Spleen (tissue), 11 donors: ENCODE measurements at regions not wholly inside any gene's neighbourhood (a gene's known extent, or its start where the extent isn't known, plus 50 kb on each side); places are given as distances from the start of the nearest gene placed in this dataset.
"Not testable (repeated sequence)": the region's sequence is repeated elsewhere in the genome, so short reads cannot be mapped to it uniquely, and the experiment has no call there.

Source experiments
- DNase-seq: peaks from one replicate; pipeline ENCODE4 v3.0.0-alpha.2; 2020
- H3K27ac ChIP-seq, 8 donors: fragments of 200-600 bp; sonication (generic) in 7 of 8; 1 replicate in 4 of 8; 2 replicates in 4 of 8; pipeline versions ENCODE4 v1.5.0 to v1.8.0; 2016 to 2021; ENCODE audit warnings: inconsistent platforms in 4 of 8, mild to moderate bottlenecking in 4 of 8, moderate library complexity in 1 of 8
- H3K27me3 ChIP-seq, 7 donors: fragments of 200-600 bp; sonication (generic) in 6 of 7; replicated peaks in 1 of 7; 1 replicate in 4 of 7; 2 replicates in 3 of 7; pipeline versions ENCODE4 v1.5.0 to v1.8.0; 2016 to 2021; ENCODE audit warnings: inconsistent platforms in 3 of 7, mild to moderate bottlenecking in 1 of 7
- H3K36me3 ChIP-seq, 6 donors: fragments of 200-600 bp; sonication (generic) in 5 of 6; 1 replicate in 4 of 6; 2 replicates in 2 of 6; pipeline versions ENCODE4 v1.5.0 to v1.8.0; 2016 to 2021; ENCODE audit warnings: inconsistent platforms in 2 of 6
- H3K4me1 ChIP-seq, 6 donors: fragments of 200-600 bp; sonication (generic) in 5 of 6; 1 replicate in 3 of 6; 2 replicates in 3 of 6; pipeline versions ENCODE4 v1.5.0 to v1.8.0; 2016 to 2021; ENCODE audit warnings: inconsistent platforms in 3 of 6
- H3K4me3 ChIP-seq, 8 donors: fragments of 200-600 bp; sonication (generic) in 7 of 8; 1 replicate in 4 of 8; 2 replicates in 4 of 8; pipeline versions ENCODE4 v1.5.0 to v1.8.0; 2016 to 2021; ENCODE audit warnings: inconsistent platforms in 4 of 8, mild to moderate bottlenecking in 4 of 8, moderate library complexity in 2 of 8
- H3K9me3 ChIP-seq, 8 donors: fragments of 200-600 bp; sonication (generic) in 7 of 8; 1 replicate in 4 of 8; 2 replicates in 4 of 8; pipeline versions ENCODE4 v1.5.0 to v1.8.0; 2016 to 2021; ENCODE audit warnings: inconsistent platforms in 4 of 8
- POLR2A ChIP-seq, 3 donors: fragments of 450-650 bp; IDR thresholded peaks; one replicate each; pipeline ENCODE4 v1.5.1; 2017; ENCODE audit warnings: antibody characterized with exemption in 3 of 3, mild to moderate bottlenecking in 1 of 3
- POLR2AphosphoS5 ChIP-seq, 3 donors: sonication (generic); formaldehyde crosslinking; IDR thresholded peaks; one replicate each; pipeline ENCODE4 v1.5.1; 2017; ENCODE audit warnings: antibody characterized with exemption in 3 of 3
- WGBS, 5 donors: extraction: QIAGEN DNeasy Blood & Tissue Kit in 3 of 5; methylation state at CpG; one replicate each; pipeline versions ENCODE4 v1.1.5 to v1.1.7; 2013 to 2018; 5-methylcytosine and 5-hydroxymethylcytosine counted together
- intact Hi-C: fragments of 100-400 bp; cut with DNase I; formaldehyde crosslinking; loops from one replicate; pipeline ENCODE4 v1.15.0; 2023; ENCODE audit warnings: low total_unique reads
- TF ChIP-seq, protein P1 (sequence below), 11 experiments: fragments of 200-600 bp in 7 of 11; fragments of 450-650 bp in 4 of 11; sonication (generic) in 4 of 11; IDR thresholded peaks in 8 of 11; conservative IDR thresholded peaks in 3 of 11; 1 replicate in 7 of 11; 2 replicates in 4 of 11; pipeline versions ENCODE4 v1.4.0 to v1.8.0; 2016 to 2021; ENCODE audit warnings: antibody characterized with exemption in 11 of 11, inconsistent platforms in 4 of 11, mild to moderate bottlenecking in 1 of 11
- donor health status: healthy with polysubstance abuse.
- donor health status: DM: no; HTN: no; CAD: no; lungs with moderate emphysema.
- donor health status: DM: no; HTN: no; CAD: no.
- donor health status: Bipolar disorder and iron deficiency.
- donor health status: healthy.
- donor health status: DM: no; HTN: no; CAD: no.
- donor health status: DM: yes; HTN: yes; CAD: no.

DNA sequence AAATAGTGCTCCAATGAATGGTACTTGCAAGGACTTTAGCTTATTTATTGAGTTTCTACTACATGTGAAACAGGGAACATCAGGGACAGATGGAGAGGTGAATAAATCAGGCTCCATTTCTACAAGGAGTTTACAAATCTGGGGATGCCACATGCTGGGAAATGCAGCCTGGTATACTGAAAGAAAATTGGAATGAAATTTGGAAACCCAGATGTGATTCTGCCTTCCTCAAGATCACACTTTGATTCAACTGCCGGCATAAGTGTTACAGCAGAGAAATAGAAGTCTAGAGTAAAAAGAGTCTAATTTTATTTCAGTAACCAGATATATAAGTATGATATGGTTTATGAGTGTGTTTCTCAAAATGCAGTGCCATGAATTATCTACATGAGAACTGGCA lies 1408.4 kb upstream of the C9orf72 start:
- H3K4me1 ChIP-seq: no peaks in the 10 kb centered on the region
- intact Hi-C loops: no loop called here
- H3K27me3 ChIP-seq: no peaks in the 10 kb centered on the region
- H3K27ac ChIP-seq: no peak overlapping the region
- H3K36me3 ChIP-seq: no peaks in the 10 kb centered on the region
- TF ChIP-seq, protein P1, sequence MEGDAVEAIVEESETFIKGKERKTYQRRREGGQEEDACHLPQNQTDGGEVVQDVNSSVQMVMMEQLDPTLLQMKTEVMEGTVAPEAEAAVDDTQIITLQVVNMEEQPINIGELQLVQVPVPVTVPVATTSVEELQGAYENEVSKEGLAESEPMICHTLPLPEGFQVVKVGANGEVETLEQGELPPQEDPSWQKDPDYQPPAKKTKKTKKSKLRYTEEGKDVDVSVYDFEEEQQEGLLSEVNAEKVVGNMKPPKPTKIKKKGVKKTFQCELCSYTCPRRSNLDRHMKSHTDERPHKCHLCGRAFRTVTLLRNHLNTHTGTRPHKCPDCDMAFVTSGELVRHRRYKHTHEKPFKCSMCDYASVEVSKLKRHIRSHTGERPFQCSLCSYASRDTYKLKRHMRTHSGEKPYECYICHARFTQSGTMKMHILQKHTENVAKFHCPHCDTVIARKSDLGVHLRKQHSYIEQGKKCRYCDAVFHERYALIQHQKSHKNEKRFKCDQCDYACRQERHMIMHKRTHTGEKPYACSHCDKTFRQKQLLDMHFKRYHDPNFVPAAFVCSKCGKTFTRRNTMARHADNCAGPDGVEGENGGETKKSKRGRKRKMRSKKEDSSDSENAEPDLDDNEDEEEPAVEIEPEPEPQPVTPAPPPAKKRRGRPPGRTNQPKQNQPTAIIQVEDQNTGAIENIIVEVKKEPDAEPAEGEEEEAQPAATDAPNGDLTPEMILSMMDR (IDR thresholded peaks at IDR 0.05 in 8 of 11, conservative IDR thresholded peaks at IDR 0.05 in 3 of 11): no peak
- TF ChIP-seq POLR2A (IDR thresholded peaks at IDR 0.05) (no peak), POLR2AphosphoS5 (IDR thresholded peaks at IDR 0.05) (no peak)
- WGBS, 5 donors: 91 to 97% (median 93%) methylated on average over 1 of the region's 1 CpG
- DNase-seq: no peak
- H3K4me3 ChIP-seq: no peak overlapping the region
- no peaks in the 10 kb centered on the region for H3K9me3 ChIP-seq

DNA sequence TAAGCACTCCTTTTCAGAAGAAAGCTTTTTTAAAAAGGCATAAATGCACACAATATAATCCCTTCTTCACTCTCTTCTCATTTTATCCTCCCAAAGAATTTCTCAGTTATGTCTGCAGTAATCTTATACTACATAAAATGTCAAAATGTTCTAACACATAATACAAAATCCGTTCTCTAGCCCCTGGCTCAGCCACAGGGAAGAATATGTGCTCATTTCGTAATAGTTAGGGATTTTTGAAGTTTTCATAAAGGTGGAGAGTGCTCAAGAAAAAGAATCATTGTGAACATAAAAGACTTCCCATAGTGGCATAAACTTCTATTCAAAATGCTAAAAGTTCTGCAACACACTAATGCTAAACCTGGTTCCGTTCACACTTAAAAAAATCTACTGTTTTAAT lies 1410.7 kb upstream of the C9orf72 start:
- H3K4me3 ChIP-seq: no peak overlapping the region
- no peak overlapping the region for H3K27ac ChIP-seq
- TF ChIP-seq, protein P1 (IDR thresholded peaks at IDR 0.05 in 8 of 11, conservative IDR thresholded peaks at IDR 0.05 in 3 of 11): no peak
- TF ChIP-seq POLR2AphosphoS5 (IDR thresholded peaks at IDR 0.05) (no peak), POLR2A (IDR thresholded peaks at IDR 0.05) (no peak)
- H3K27me3 ChIP-seq: no peaks in the 10 kb centered on the region
- intact Hi-C loops: no loop called here
- no peaks in the 10 kb centered on the region for H3K4me1 ChIP-seq
- DNase-seq: no peak
- 73 to 88% (median 77%) methylated on average over 3 of the region's 3 CpGs for WGBS, 5 donors
- no peaks in the 10 kb centered on the region for H3K36me3 ChIP-seq
- H3K9me3 ChIP-seq: no peaks in the 10 kb centered on the region

DNA sequence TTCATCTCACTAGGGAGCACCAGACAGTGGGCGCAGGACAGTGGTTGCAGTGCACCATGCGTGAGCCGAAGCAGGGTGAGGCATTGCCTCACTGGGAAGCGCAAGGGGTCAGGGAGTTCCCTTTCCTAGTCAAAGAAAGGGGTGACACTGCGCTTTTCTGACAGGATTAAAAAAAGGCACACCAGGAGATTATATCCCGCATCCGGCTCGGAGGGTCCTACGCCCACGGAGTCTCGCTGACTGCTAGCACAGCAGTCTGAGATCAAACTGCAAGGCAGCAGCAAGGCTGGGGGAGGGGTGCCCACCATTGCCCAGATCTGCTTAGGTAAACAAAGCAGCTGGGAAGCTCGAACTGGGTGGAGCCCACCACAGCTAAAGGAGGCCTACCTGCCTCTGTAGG lies 1416.7 kb upstream of the C9orf72 start:
- WGBS, 5 donors: 79 to 95% (median 86%) methylated on average over 11 to 12 of the region's 12 CpGs
- DNase-seq, H3K36me3 ChIP-seq, H3K4me1 ChIP-seq, H3K27me3 ChIP-seq, H3K4me3 ChIP-seq, intact Hi-C loops, H3K27ac ChIP-seq: not testable (repeated sequence)
- peaks cover 0 to 14% (median 8%) of the 10 kb centered on the region in 8 donors for H3K9me3 ChIP-seq

DNA sequence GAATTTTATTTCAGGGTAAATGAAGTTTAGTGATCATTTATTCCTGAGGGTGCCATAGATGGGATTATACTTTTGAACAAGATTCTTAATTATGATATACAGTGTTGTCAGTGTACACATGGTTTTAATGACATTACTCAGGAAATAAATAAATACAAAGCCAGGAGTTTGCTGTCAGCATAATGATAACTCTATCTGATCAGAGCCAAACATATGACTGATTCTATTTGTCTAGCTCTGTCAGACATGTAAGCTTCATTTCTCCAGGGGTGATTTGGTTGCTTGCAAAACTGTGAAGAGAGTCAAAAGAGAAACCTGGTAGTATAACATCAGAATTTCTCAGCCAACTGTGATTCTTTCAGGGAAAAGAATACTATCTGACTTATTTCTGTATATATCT lies 1425.8 kb upstream of the C9orf72 start:
- H3K27ac ChIP-seq: no peak overlapping the region
- no peaks in the 10 kb centered on the region for H3K36me3 ChIP-seq
- H3K9me3 ChIP-seq: peaks cover 0 to 4% (median 0%) of the 10 kb centered on the region in 8 donors
- no peak overlapping the region for H3K4me3 ChIP-seq
- H3K4me1 ChIP-seq: no peaks in the 10 kb centered on the region
- no peaks in the 10 kb centered on the region for H3K27me3 ChIP-seq
- intact Hi-C loops: no loop called here
- DNase-seq: no peak
- TF ChIP-seq POLR2A (IDR thresholded peaks at IDR 0.05) (no peak), POLR2AphosphoS5 (IDR thresholded peaks at IDR 0.05) (no peak)
- TF ChIP-seq, protein P1 (IDR thresholded peaks at IDR 0.05 in 8 of 11, conservative IDR thresholded peaks at IDR 0.05 in 3 of 11): no peak

DNA sequence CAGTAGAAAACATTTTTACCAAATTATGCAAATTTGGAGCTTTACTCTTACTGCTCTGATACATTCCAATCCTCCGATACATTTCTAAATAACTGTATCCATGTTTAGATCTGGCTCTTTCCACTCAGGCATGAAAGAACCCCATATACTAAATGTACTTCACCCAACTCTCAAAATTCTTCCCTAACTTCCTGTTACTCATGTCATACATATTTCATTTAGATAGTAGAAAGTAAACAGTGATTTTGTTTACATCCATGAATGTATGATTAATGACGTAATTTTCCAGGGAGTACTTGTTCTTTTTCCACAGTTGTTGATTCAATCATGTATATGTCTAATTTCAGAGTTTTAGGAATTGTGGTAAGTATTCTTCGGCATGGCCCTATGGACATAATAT lies 1426.5 kb upstream of the C9orf72 start:
- DNase-seq: no peak
- TF ChIP-seq POLR2A (IDR thresholded peaks at IDR 0.05): no peak
- TF ChIP-seq, protein P1 (IDR thresholded peaks at IDR 0.05 in 8 of 11, conservative IDR thresholded peaks at IDR 0.05 in 3 of 11): no peak
- TF ChIP-seq POLR2AphosphoS5 (IDR thresholded peaks at IDR 0.05): no peak
- Histone ChIP-seq H3K9me3 (peaks cover 0 to 3% (median 0%) of the 10 kb centered on the region in 8 donors), H3K27ac (no peak overlapping the region), H3K4me1 (no peaks in the 10 kb centered on the region), H3K27me3 (no peaks in the 10 kb centered on the region), H3K36me3 (no peaks in the 10 kb centered on the region), H3K4me3 (no peak overlapping the region)
- WGBS, 5 donors: 75 to 88% (median 78%) methylated on average over 3 of the region's 3 CpGs
- intact Hi-C loops: no loop called here
